ENCODE measurements at regions not wholly inside any gene's neighbourhood (a gene's known extent, or its start where the extent isn't known, plus 50 kb on each side); places are given as distances from the start of the nearest gene placed in this dataset.

GRCh38 chr5:135276151-135276550, 122.9 kb downstream of the MACROH2A1 start:
- TF ChIP-seq CTCF (conservative IDR thresholded peaks at IDR 0.05; ENCODE audit: low read depth, low read length) (no peak), EZH2 (IDR thresholded peaks at IDR 0.05; ENCODE audit: borderline replicate concordance, low read depth, low read length, poor library complexity, severe bottlenecking) (no peak)
